ENCODE measurements at regions not wholly inside any gene's neighbourhood (a gene's known extent, or its start where the extent isn't known, plus 50 kb on each side); places are given as distances from the start of the nearest gene placed in this dataset.

GRCh38 chr4:96073461-96073860, 233.6 kb downstream of the PDHA2 start:
- no peak for DNase-seq
- intact Hi-C loops (cut with DNase I) = no loop called here
- ATAC-seq (ENCODE audit: poor library complexity) = no peak

GRCh38 chr4:96092151-96092705, 252.3 kb downstream of the PDHA2 start:
- intact Hi-C loops (cut with DNase I) = no loop called here
- DNase-seq (no peak), ATAC-seq (ENCODE audit: poor library complexity) (no peak)

GRCh38 chr4:96093057-96093456, 253.2 kb downstream of the PDHA2 start:
- ATAC-seq (ENCODE audit: poor library complexity) = no peak

GRCh38 chr4:96093563-96093962, 253.7 kb downstream of the PDHA2 start:
- ATAC-seq (ENCODE audit: poor library complexity) (no peak), DNase-seq (no peak)
- intact Hi-C loops (cut with DNase I) = no loop called here

More at GRCh38 chr4:96093057-96093456, 253.2 kb downstream of the PDHA2 start:
- intact Hi-C loops (cut with DNase I) = no loop called here
- no peak for DNase-seq

- no peak for ATAC-seq (ENCODE audit: poor library complexity)
- intact Hi-C loops (cut with DNase I) = no loop called here
- no peak for DNase-seq
These were observed 254.3 kb downstream of the PDHA2 start for GRCh38 chr4:96094183-96094582.

GRCh38 chr4:96097040-96097607, 257.2 kb downstream of the PDHA2 start:
- no peak for DNase-seq
- intact Hi-C loops (cut with DNase I) = no loop called here
- ATAC-seq (ENCODE audit: poor library complexity) = no peak

- intact Hi-C loops (cut with DNase I) = no loop called here
- DNase-seq (no peak), ATAC-seq (ENCODE audit: poor library complexity) (no peak)
These were observed 257.8 kb downstream of the PDHA2 start for GRCh38 chr4:96097693-96098092.

- DNase-seq (no peak), ATAC-seq (ENCODE audit: poor library complexity) (peak; percentile 57)
- intact Hi-C loops (cut with DNase I) = no loop called here
These were observed 259.1 kb downstream of the PDHA2 start for GRCh38 chr4:96099031-96099430.

GRCh38 chr4:96102541-96103026, 262.7 kb downstream of the PDHA2 start:
- DNase-seq (no peak), ATAC-seq (ENCODE audit: poor library complexity) (no peak)
- intact Hi-C loops (cut with DNase I) = no loop called here

GRCh38 chr4:96103086-96103485, 263.2 kb downstream of the PDHA2 start:
- intact Hi-C loops (cut with DNase I) = no loop called here
- DNase-seq = no peak
- ATAC-seq (ENCODE audit: poor library complexity) = no peak

GRCh38 chr4:96108146-96108545, 268.3 kb downstream of the PDHA2 start:
- intact Hi-C loops (cut with DNase I) = no loop called here
- DNase-seq (no peak), ATAC-seq (ENCODE audit: poor library complexity) (no peak)

GRCh38 chr4:96112631-96113030, 272.7 kb downstream of the PDHA2 start:
- intact Hi-C loops (cut with DNase I) = loop anchor here (2.0 kb wide), 1 partner anchor 26 kb away; no protein-coding TSS in a partner anchor
- ATAC-seq (ENCODE audit: poor library complexity) (no peak), DNase-seq (no peak)

GRCh38 chr4:96120206-96120605, 280.3 kb downstream of the PDHA2 start:
- intact Hi-C loops (cut with DNase I) = no loop called here
- no peak for DNase-seq
- no peak for ATAC-seq (ENCODE audit: poor library complexity)

- ATAC-seq (ENCODE audit: poor library complexity) (no peak), DNase-seq (no peak)
- intact Hi-C loops (cut with DNase I) = no loop called here
These were observed 286.3 kb downstream of the PDHA2 start for GRCh38 chr4:96126227-96126626.

GRCh38 chr4:96131186-96131585, 291.3 kb downstream of the PDHA2 start:
- intact Hi-C loops (cut with DNase I) = no loop called here
- DNase-seq (no peak), ATAC-seq (ENCODE audit: poor library complexity) (no peak)

- intact Hi-C loops (cut with DNase I) = no loop called here
- DNase-seq = no peak
- no peak for ATAC-seq (ENCODE audit: poor library complexity)
These were observed 294.9 kb downstream of the PDHA2 start for GRCh38 chr4:96134806-96135205.

GRCh38 chr4:96136056-96136455, 296.2 kb downstream of the PDHA2 start:
- ATAC-seq (ENCODE audit: poor library complexity) (no peak), DNase-seq (no peak)
- intact Hi-C loops (cut with DNase I) = no loop called here

GRCh38 chr4:96139251-96139929, 299.5 kb downstream of the PDHA2 start:
- intact Hi-C loops (cut with DNase I) = loop anchor here (2.0 kb wide), 1 partner anchor 27 kb away; no protein-coding TSS in a partner anchor
- DNase-seq = no peak

GRCh38 chr4:96145601-96146000, 305.7 kb downstream of the PDHA2 start:
- ATAC-seq (ENCODE audit: poor library complexity) (no peak), DNase-seq (no peak)
- intact Hi-C loops (cut with DNase I) = no loop called here

More at GRCh38 chr4:96139251-96139929, 299.5 kb downstream of the PDHA2 start:
- no peak for ATAC-seq (ENCODE audit: poor library complexity)

GRCh38 chr4:96146686-96147085, 306.8 kb downstream of the PDHA2 start:
- intact Hi-C loops (cut with DNase I) = no loop called here
- ATAC-seq (ENCODE audit: poor library complexity) (no peak), DNase-seq (no peak)

All from Right ventricle myocardium superior (tissue), 1 donor.